ENCODE measurements at regions not wholly inside any gene's neighbourhood (a gene's known extent, or its start where the extent isn't known, plus 50 kb on each side); places are given as distances from the start of the nearest gene placed in this dataset.

DNA sequence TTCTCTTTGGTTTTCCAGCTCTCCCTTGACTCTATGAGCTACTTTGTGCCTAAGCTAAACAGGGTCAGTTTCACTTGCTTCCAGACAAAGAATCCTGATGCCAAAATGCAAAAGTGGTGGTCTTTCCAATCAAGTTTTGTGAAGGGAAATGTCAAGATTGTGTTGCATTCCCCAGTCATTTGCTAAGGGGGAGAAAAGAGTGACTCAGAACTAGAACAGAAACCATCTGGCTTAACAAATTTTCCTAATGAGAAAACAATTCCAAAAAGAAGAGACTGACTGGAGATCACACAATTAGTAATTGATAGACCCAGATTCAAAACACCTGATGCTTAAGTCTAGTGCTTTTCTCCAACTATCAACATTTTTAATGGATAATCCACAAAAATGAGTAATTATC is 235.1 kb upstream of the DIO2 start:
- DNase-seq (ENCODE audit: low read depth): no peak

DNA sequence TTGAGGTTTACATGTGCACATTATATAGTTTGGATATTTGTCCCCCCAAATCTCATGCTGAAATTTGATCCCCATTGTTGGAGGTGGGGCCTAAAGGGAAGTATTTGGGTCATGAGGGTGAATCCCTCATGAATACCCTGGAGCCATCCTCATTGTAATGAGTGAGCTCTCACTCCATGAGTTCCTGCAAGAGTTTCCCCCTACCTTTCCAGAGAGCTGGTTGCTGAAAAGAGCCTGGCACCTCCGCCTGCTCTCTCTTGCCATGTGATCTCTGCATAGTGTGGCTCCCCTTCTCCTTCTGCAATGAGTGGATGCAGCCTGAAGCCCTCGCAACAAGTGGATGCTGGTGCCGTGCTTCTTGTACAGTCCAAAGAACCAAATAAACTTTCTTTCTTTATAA is 234.3 kb upstream of the DIO2 start:
- no peak for DNase-seq (ENCODE audit: low read depth)

DNA sequence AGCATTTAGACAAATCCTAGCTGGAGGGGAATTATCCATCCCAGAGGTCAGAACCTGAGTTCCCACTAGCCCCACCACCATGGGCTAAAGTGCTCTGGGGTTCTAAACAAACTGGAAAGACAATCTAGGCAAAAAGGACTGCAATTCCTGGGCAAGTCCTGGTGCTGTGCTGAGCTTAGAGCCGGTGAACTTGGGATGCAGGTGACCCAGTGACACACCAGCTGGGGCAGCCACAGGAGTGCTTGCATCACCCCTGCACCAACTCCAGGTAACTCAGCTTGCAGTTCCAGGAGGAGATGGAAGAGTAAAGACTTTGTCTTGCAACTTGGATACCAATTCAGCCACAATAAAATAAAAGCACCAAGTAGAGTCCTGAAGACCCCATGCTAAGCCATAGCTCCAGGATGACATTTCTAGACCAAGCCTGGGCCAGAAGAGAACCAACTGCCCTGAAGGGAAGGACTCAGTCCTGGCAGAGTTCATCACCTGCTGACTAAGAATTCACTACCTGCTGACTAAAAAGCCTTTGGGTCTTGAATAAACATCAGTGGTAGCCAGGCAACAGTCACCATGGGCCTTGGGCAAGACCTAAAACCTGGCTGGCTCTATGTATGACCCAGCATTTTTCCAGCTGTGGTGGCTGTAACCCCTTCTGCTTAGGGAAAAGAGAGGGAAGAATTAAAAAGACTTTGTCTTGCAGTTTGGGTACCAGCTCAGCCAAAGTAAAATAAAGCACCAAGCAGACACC is 223.4 kb upstream of the DIO2 start:
- DNase-seq (ENCODE audit: low read depth): no peak

DNA sequence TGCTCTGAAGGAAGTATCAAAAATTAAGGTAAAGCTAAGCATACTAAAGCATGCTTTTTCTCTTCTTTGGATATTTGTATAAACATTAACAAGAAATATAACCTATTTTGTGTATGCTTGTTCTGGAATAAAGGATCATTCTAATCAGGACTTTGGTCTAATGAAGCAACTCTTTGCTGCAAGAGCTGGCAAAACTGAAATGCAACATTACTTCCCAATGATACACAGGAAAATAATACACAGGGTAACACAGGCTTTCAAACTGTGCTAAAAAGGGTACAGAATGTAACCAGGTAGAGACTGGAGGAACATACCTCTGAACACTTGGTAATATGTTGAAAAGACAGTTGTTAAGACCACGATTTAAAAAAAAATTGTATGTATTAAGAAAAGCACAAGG is 222.5 kb upstream of the DIO2 start:
- no peak for DNase-seq (ENCODE audit: low read depth)

DNA sequence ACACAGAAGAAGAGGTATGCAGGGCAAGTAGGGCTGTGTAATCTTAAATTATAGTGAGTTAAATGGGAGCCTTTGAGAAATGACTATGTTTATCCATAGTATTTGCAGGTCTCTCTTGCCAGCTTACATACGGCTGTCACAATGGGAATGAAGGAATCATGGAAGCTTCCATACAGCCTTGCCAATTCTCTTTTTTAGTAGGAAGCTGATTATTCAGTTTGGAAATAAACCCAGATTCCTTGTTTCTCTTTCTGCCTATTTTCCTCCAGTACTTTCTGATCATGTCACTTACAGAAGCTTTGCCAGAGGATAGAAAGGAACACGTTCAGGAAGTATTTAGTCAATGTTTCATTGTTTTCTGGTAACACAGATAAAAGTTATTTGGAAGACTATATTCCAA is 217.4 kb upstream of the DIO2 start:
- no peak for DNase-seq (ENCODE audit: low read depth)

DNA sequence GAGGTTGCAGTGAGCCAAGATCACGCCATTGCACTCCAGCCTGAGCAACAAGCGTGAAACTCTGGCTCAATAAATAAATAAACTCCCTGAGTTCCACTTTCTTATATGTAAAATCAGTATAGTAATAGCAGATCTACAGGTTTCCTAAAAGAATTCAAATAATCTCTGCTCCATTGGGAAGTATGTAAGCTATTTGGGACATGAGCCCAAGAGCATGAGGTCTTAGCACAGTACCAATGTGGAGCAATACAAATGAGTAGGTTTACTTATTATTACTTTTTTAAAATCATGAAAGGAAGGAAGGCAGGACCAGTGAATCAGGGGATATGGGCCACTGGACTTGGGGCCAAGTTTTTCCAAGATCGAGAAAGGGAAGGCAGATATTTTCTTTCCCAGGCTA is 216.9 kb upstream of the DIO2 start:
- DNase-seq (ENCODE audit: low read depth): no peak

DNA sequence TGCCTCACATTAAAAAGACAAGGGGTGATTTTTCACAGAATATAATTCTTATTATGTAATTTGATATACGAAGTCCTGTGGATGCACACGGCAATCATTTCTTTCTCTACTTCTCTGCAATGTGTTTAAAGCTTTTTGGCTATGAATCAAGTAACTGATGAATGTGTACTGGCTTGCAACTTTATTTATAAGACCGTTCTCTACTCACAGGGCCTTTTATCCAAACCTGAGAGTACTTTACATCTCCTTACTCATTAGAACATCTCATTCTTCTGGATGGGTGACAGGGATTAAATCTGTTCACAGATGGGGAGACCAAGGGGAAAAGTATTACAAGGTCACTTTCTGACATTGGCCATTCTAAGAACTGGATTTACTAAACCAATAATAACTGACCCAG is 215.8 kb upstream of the DIO2 start:
- no peak for DNase-seq (ENCODE audit: low read depth)

DNA sequence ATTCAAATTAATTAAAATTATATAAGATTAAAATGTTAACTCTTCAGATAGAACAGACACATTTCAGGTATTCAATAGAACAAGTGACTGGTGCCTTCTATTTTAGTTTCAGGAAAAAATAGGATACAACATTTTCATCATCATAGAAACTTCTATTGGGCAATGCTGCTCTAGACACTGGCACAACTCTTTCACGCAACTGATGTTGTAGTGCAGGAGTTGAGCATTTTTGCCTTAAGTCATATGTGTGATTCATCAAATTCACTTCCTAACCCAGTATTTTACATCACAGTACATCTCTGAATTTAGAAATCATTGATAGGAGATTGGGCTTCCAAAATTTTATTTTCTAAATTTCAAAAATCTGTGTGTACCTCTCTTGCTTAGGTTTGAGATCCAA is 215.4 kb upstream of the DIO2 start:
- peak; percentile 31 for DNase-seq (ENCODE audit: low read depth)

DNA sequence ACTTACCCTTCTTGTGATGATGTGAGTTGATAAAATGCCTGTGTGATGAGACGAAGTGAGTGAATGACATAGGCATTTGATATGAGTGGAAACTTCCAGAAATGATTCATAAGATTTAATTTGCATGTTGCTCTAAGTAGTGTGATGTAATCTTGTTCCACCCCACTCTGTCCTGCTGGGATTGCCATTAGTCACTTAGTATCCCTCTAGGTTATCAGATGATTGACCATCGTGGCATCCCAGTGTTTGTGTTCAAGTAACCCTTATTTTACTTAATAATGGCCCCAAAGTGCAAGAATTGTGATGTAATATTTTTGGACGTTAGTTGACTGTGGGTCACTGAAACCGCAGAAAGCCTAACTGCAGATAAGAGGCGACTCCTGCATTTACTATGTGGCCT is 214.4 kb upstream of the DIO2 start:
- peak; percentile 99 for DNase-seq (ENCODE audit: low read depth)

DNA sequence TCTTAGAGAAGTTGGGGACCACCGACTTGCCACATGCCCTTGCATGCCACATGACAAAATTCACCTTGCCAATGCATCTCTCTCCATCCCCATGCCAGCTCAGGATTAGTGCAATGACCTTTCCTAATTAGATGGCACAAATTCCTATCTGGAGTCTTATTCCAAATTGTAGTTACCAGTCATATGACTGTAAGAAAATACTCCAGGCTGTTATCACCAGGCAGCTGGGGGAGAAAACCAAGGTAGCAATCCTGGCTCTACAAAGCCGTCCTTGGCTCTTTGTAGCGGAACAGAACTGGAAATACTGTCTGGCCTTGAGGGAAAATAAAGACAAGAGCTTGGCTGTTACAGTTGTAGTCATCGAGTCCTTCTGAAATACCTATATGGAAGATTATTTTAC is 208.5 kb upstream of the DIO2 start:
- DNase-seq (ENCODE audit: low read depth): no peak

DNA sequence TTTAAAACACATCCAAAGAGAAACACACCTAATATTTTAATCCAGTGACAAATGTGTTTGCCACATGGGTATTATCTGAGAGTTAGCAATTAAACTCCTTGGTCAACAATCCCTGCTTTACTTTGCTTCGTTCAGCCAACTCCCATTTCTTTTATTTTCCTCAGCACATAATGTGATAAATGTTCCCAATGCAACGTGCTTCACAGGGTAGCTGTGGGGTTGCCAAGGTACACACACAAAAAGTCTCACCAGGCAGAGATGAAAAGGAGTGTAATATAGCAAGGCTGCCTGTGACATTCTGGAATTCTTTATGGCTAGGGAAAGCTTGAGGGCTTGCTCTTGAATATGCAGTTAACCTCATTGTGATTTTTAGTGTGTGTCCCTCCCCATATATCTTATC is 208.0 kb upstream of the DIO2 start:
- DNase-seq (ENCODE audit: low read depth): no peak

DNA sequence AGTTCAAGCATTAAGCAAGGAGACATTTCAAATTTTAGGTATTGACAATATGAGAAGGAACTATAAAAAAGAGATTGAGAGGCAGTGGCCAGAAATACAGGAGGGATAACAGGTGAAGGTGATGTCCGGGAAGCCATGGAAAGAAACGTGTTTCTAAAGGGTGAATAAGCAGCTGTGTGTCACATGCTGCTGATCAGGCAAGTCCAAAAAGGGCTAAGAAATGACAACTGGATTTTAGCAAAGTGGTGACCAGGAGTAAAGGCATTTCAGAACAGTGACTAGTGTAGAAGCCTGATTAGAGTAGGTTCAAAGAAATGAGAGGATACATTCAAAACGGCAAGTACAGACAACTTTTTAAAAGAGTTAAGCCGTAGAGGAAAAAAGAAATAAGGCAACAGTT is 204.3 kb upstream of the DIO2 start:
- DNase-seq (ENCODE audit: low read depth): no peak

DNA sequence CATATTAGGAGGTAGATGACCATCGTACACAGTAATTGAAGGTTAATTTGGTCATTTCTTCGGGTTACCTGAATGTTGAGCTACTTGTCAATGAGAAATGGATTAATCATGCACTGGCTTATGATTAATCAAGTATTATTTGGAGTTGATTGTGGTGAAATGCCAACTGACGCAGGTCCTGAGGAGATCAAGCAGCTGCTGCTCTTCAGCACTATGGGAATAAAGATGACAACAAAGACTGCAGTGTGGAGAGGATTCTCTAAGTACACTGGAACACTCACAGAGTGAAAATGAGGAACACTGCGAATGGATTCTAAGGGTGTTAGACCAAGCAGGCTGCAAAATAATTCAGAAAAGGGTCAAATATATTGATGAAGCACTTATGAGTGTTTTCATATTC is 202.8 kb upstream of the DIO2 start:
- DNase-seq (ENCODE audit: low read depth): no peak

DNA sequence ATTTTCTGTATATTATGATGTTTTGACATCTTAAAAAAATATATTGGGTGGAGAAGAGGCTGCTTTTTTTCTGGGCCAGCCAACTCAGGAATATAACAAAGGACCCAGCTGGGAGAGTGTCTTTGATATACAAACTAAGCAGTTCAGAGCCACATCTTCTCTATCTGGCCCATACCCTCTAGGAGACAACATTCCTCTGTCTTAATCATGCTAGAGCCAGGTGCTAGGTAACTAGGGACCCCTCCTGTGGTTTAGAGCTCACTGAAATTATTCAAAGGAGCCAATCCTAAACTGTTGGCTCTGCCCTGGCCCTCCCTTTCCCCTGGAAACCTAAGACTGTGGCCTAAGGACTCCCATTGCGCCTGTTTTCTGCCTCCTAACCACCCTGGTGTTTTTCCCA is 193.1 kb upstream of the DIO2 start:
- no peak for DNase-seq (ENCODE audit: low read depth)

DNA sequence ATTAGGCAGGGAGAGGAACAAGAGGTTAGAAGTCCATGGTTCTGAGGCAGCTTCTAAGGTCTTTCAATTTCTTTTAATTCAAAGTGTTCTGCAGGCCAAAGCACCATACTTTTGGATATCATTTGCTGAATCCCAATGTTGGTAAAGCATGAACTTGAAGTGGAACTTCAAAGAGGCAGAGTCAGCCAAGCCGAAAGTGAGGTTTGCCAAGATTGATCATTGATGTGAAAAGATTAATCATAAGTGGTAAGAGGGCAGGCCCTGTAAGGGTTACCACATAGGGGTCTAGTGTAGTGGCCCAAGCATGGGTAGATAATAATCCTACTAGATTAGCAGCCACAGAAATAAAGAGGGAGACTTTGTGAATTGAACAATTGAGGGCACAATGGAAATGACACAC is 191.7 kb upstream of the DIO2 start:
- no peak for DNase-seq (ENCODE audit: low read depth)

DNA sequence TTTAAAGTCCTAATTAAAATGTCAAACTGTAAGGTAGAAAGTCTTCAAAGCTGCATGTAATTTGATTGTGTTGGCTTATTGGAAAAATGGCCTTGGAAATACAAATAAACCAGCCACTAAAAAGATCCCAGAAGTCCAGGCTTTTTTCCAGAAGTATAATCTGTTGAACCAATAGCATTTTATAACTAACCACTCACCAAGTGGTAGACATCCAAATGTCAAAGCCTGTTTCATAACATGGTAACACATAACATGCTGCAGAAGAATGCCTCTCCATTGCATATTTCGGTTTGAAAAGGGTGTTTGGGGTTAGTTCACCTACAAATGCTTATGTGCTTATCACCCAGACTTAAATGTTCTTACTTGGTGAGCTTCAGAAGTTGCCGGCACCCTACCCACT is 183.7 kb upstream of the DIO2 start:
- no peak for DNase-seq (ENCODE audit: low read depth)

DNA sequence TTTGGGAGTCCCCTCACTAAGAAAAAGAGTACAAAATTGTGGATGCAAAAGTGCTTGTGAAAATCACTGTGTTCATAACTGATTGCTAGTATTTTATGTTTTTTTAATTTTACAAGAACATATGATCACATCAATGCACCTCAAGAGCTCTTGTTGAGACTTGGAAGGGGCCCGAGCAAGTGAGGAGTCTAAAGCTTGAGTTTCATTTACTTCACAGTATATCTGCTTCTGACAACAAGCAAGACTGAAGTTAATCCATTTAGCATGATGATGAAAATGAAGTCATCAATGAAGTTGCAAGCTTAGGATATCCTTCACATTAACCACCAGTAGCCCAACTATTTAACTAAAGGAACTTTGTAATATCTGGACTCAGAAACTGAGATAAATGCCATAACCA is 182.5 kb upstream of the DIO2 start:
- DNase-seq (ENCODE audit: low read depth): no peak

DNA sequence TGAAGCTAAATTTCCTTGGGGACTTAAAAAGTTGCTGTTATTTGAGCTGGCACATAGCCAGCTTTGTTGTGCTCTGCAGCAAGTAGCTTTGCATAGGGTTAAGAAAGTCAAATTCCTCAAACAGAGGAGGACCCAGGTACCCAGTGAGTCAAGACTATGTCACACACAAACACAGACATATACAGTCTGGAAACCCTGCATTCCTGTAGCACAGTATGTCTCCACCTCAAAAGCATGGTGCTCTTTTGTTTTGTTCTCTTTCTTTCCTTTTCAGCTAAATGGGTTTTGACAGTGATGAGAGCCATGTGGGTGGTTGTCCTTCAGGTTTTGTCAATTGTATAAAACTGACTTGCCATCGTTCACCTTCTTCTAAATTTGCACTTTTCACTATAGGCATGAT is 179.6 kb upstream of the DIO2 start:
- peak; percentile 79 for DNase-seq (ENCODE audit: low read depth)

DNA sequence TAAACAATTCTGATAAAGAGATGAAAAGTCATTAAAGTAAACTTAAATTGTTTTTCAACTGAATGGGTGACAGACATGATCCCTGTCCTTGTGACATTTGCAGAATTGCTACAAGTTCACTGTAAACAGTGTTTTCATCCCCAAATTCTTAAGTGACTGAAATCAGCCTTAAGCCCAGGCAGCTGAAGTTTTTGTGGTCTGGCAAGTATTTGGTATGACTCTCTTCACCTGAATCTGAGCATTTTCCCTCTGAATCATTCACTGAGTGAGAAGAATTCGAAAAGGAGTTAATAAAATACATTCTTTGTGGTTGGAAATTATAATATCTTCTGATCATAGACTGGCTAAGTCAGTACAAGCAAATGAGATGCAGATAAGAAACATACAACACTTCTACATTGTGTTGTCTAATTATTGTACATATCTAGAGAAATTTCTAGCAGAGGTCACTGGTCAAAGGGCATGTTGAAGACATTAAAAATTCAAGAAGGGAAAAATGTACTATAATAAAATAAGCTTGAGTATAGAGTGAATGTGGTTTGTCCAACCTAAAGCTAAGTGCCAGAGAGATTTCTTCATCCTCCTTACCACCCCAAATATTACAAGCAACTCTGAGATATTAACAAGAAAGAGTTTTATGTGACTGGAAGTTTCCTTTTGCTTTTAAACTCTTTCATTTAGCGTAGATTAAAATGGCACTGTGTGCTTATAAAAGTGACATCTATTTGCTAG is 177.8 kb upstream of the DIO2 start:
- peak; percentile 89 for DNase-seq (ENCODE audit: low read depth)

DNA sequence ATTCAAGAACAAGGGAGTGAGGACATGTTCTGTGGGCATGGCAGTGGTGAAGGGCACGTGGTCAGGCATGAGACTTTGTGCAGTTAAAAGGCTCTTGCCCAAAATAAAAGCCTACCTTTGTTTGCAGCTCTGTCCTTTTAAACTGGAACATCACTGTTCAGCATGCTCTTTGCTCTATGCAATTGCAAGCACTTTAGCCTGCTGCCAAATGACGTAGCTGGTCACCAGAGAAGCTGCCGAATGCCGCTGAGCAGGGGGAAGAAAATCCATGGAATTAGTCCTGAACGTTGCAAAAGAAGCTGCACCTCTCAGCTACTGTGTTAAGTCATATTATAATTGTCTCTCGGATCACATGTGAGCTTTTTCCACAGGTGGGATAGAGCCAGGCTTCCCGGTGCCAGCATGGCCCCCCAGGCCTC is 176.3 kb upstream of the DIO2 start:
- DNase-seq (ENCODE audit: low read depth): no peak

DNA sequence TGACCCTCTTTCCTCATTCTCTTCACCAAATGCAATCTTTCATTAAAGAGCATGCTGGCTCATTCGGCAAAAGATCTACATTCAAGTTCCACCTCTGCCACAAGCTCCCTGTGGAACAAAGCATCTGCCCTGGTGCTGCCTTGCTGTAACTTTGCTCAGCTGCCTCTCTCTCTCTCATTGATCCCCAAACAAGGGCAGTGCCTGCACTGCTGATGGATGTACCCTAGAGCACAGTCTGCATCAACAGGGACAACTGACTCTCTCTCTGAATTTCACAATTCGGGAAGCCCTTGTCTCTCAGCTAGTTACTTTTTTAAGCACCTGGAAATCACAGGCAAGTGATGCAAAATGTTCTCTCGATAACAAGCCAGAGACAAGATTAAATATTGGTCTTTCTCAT is 174.0 kb upstream of the DIO2 start:
- DNase-seq (ENCODE audit: low read depth): no peak

DNA sequence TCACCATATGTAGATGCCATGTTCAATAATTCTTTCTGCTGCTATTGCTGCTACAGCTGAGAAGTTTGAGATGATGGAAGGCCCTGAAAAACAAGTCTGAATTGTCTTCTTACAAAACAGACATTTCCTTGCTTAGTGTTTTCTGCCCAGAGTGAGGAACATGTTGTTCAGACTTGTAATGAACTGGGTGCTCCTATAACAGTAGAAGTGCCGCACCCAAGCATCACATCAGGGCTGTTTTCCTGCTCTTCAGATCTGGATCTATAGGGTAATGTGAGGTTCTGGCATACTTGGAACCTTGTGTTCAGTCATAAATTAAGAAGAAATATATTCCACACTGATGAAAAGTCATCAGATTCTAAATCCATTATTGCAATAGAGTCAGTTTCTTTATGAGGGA is 171.9 kb upstream of the DIO2 start:
- DNase-seq (ENCODE audit: low read depth): no peak

DNA sequence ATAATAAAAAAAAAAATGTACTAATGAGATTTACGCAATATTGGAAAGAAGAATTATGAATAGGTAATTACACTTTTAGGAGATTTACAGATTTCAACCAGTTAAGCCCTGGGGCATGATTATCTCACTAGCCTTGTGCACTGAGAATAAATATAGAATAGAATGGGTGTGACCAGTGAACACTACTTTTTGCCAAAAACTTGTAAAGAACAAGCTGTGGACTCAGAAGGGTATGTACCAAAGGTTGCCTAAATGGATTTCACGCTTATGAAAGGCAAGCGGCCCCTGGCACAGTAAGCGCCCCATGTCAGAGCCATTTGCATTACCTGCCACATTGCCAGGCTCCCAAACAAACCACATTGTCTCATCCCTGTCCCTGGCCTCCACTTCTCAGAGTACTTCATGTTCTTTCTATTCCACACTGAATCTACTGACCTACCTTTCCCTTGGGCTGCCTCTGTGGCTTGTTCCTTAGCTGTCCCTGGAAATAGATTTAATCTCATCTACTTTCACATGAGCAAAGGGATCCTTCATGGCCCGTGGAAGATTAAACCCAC is 170.6 kb upstream of the DIO2 start:
- no peak for DNase-seq (ENCODE audit: low read depth)

DNA sequence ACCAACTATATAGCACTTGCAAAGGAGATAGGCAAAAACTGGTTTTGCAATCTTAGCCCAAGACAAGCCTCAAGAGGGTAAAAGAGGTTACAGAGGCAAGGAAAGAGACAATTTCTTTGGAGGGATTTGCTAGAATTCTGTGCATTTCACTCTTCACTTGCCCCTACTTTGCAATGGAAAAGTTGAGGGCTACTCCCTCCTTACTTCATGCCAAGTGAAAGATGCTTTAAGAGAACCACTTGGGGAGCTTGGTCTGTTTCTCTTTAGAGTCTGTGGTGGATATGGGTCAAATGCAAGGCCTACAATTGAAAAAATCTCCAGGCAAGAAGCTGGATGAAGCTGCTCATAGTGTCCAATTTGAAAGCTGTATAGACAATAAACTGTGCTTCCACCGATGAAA is 167.7 kb upstream of the DIO2 start:
- no peak for DNase-seq (ENCODE audit: low read depth)

Data from non-pigmented ciliary epithelial cell (primary cell).